ENCODE measurements at regions not wholly inside any gene's neighbourhood (a gene's known extent, or its start where the extent isn't known, plus 50 kb on each side); places are given as distances from the start of the nearest gene placed in this dataset.
"Not testable (repeated sequence)": the region's sequence is repeated elsewhere in the genome, so short reads cannot be mapped to it uniquely, and the experiment has no call there.

DNA sequence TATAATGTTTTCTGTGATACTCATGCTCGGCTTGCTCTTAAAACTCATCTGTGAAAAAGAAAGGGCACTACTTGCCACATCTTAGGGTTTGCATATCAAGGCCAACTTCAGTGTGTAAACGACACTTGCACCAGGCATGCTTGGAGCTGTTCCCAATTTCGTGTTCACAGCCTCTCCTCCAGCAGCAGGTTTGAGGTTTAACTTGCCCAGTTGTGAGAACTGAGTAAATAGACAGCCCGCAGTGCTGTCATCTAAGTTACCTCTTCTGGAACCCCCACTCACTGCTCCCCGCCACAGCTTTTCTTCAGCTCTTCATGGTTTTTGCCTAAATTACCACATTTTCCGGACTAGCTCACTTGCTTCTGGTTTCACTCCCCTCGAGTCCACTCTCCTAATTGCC is 595.4 kb downstream of the TTLL7 start:
- not testable (repeated sequence) for H3K27ac ChIP-seq (replicated peaks; ENCODE audit: low read length); H3K79me1 ChIP-seq (ENCODE audit: low read depth, low read length); H4K91ac ChIP-seq (ENCODE audit: low read depth, low read length, poor library complexity); H3K9ac ChIP-seq (ENCODE audit: low read depth, low read length, poor library complexity); H3K36me3 ChIP-seq (replicated peaks in 1 of 2; ENCODE audit: control insufficient read depth in 2 of 2, insufficient read depth in 2 of 2, low read length in 2 of 2); DNase-seq (ENCODE audit: low spot score); H3K4me3 ChIP-seq (ENCODE audit: low read length in 2 of 2); H2BK5ac ChIP-seq (ENCODE audit: low read length); H3K18ac ChIP-seq (ENCODE audit: low read length); H3K23ac ChIP-seq (ENCODE audit: low read depth, low read length, poor library complexity); H3K4me2 ChIP-seq (ENCODE audit: insufficient read depth, low read length, poor library complexity, severe bottlenecking); H3K4me1 ChIP-seq (ENCODE audit: control insufficient read depth in 2 of 2, insufficient read depth in 1 of 2, low read depth in 1 of 2, low read length in 2 of 2); H3K27me3 ChIP-seq (ENCODE audit: control insufficient read depth in 3 of 3, insufficient read depth in 3 of 3, low read depth in 1 of 3, low read length in 3 of 3); H2BK15ac ChIP-seq (ENCODE audit: low read length); H2AK5ac ChIP-seq (ENCODE audit: low read depth, low read length); H2BK12ac ChIP-seq (ENCODE audit: low read length); H3K14ac ChIP-seq (ENCODE audit: low read length); H2AFZ ChIP-seq (ENCODE audit: low read length); H3K9me3 ChIP-seq (replicated peaks in 1 of 2; ENCODE audit: control insufficient read depth in 2 of 2, insufficient read depth in 1 of 2, low read depth in 1 of 2, low read length in 2 of 2); H2BK120ac ChIP-seq (ENCODE audit: low read depth, low read length); H3K4ac ChIP-seq (ENCODE audit: low read length); H4K8ac ChIP-seq (ENCODE audit: low read depth, low read length)
- WGBS, 2 donors (ENCODE audit: extremely low coverage in 2 of 2, insufficient read length in 2 of 2, insufficient replicate concordance in 1 of 2): no CpG with 5 or more reads among the region's 7 CpGs

DNA sequence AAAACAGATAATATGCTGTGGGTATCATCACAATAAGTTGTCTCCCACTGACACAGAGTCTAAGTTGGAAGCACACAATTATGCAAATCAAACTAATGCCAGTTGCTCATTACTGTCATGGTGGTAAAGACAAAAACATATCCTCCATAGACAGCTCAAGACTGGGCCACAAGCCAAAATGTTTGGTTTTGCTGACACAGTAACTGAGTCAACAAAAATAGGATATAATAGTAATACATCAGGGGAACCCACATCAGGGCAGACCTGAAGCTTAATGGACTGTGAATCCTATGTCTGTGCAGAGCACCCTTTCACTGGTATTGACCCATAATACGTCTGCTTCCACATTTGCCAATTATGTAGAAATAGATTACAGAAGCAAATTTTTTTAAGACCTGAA is 597.8 kb downstream of the TTLL7 start:
- H3K23ac ChIP-seq (ENCODE audit: low read depth, low read length, poor library complexity); H3K4ac ChIP-seq (ENCODE audit: low read length); H3K4me1 ChIP-seq (ENCODE audit: control insufficient read depth in 2 of 2, insufficient read depth in 1 of 2, low read depth in 1 of 2, low read length in 2 of 2); H3K18ac ChIP-seq (ENCODE audit: low read length); H2BK120ac ChIP-seq (ENCODE audit: low read depth, low read length); H4K91ac ChIP-seq (ENCODE audit: low read depth, low read length, poor library complexity); H3K27me3 ChIP-seq (ENCODE audit: control insufficient read depth in 3 of 3, insufficient read depth in 3 of 3, low read depth in 1 of 3, low read length in 3 of 3); H2AFZ ChIP-seq (ENCODE audit: low read length); H3K36me3 ChIP-seq (replicated peaks in 1 of 2; ENCODE audit: control insufficient read depth in 2 of 2, insufficient read depth in 2 of 2, low read length in 2 of 2); H2BK15ac ChIP-seq (ENCODE audit: low read length); H2AK5ac ChIP-seq (ENCODE audit: low read depth, low read length); H3K9me3 ChIP-seq (replicated peaks in 1 of 2; ENCODE audit: control insufficient read depth in 2 of 2, insufficient read depth in 1 of 2, low read depth in 1 of 2, low read length in 2 of 2); DNase-seq (ENCODE audit: low spot score); H3K9ac ChIP-seq (ENCODE audit: low read depth, low read length, poor library complexity); H2BK12ac ChIP-seq (ENCODE audit: low read length); H4K8ac ChIP-seq (ENCODE audit: low read depth, low read length); H3K27ac ChIP-seq (replicated peaks; ENCODE audit: low read length); H3K4me3 ChIP-seq (ENCODE audit: low read length in 2 of 2); H3K4me2 ChIP-seq (ENCODE audit: insufficient read depth, low read length, poor library complexity, severe bottlenecking); H3K14ac ChIP-seq (ENCODE audit: low read length); H3K79me1 ChIP-seq (ENCODE audit: low read depth, low read length); H2BK5ac ChIP-seq (ENCODE audit: low read length): not testable (repeated sequence)
- WGBS, 2 donors (ENCODE audit: extremely low coverage in 2 of 2, insufficient read length in 2 of 2, insufficient replicate concordance in 1 of 2): no CpG with 5 or more reads among the region's 1 CpG

DNA sequence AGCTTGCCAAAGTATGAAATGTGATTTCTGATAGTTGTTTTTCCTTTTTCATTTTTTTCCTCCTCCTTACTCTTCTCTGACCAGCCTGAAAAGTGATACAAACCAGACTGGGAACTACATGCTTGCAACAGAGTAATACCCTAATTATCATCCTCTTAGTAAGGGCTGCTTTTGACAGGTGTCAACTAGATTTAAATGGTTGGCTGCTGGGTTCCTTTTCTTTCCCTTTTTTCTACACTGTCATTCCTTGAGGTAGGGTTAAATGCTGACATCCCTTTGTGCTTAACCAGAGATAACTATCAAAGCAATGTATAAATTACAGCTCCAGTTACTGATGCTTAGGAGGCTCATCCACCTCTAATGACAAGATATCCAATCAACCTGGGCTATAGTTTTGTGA is 598.8 kb downstream of the TTLL7 start:
- H3K79me1 ChIP-seq (ENCODE audit: low read depth, low read length); H2BK15ac ChIP-seq (ENCODE audit: low read length); H2AK5ac ChIP-seq (ENCODE audit: low read depth, low read length); DNase-seq (ENCODE audit: low spot score); H3K4ac ChIP-seq (ENCODE audit: low read length); H3K36me3 ChIP-seq (replicated peaks in 1 of 2; ENCODE audit: control insufficient read depth in 2 of 2, insufficient read depth in 2 of 2, low read length in 2 of 2); H2BK120ac ChIP-seq (ENCODE audit: low read depth, low read length); H3K23ac ChIP-seq (ENCODE audit: low read depth, low read length, poor library complexity); H3K27ac ChIP-seq (replicated peaks; ENCODE audit: low read length); H3K4me1 ChIP-seq (ENCODE audit: control insufficient read depth in 2 of 2, insufficient read depth in 1 of 2, low read depth in 1 of 2, low read length in 2 of 2); H4K91ac ChIP-seq (ENCODE audit: low read depth, low read length, poor library complexity); H3K9ac ChIP-seq (ENCODE audit: low read depth, low read length, poor library complexity); H2BK12ac ChIP-seq (ENCODE audit: low read length); H3K9me3 ChIP-seq (replicated peaks in 1 of 2; ENCODE audit: control insufficient read depth in 2 of 2, insufficient read depth in 1 of 2, low read depth in 1 of 2, low read length in 2 of 2); H3K27me3 ChIP-seq (ENCODE audit: control insufficient read depth in 3 of 3, insufficient read depth in 3 of 3, low read depth in 1 of 3, low read length in 3 of 3); H3K14ac ChIP-seq (ENCODE audit: low read length); H2BK5ac ChIP-seq (ENCODE audit: low read length); H3K4me3 ChIP-seq (ENCODE audit: low read length in 2 of 2); H2AFZ ChIP-seq (ENCODE audit: low read length); H3K18ac ChIP-seq (ENCODE audit: low read length); H4K8ac ChIP-seq (ENCODE audit: low read depth, low read length); H3K4me2 ChIP-seq (ENCODE audit: insufficient read depth, low read length, poor library complexity, severe bottlenecking): not testable (repeated sequence)

DNA sequence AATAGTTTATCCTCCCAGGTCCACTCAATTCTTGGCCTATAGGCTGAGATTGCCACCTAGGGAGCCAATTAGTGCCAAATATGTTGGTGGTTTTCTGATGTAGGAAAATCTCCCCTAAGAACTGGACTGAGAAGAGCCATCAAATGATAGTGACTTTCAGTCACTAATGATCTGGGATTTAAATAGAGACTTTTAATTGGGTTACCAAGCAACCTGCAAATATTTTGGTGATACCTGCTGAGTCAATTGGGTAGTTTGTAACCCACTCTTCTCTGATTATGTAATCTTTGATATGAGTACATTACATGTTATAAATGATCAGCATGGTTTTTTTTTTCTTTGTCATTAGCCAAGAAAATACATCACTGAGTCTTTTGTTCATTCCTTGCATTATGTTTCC is 600.8 kb downstream of the TTLL7 start:
- H3K27ac ChIP-seq (replicated peaks; ENCODE audit: low read length); H2BK12ac ChIP-seq (ENCODE audit: low read length); H3K4me1 ChIP-seq (ENCODE audit: control insufficient read depth in 2 of 2, insufficient read depth in 1 of 2, low read depth in 1 of 2, low read length in 2 of 2); H4K8ac ChIP-seq (ENCODE audit: low read depth, low read length); H3K18ac ChIP-seq (ENCODE audit: low read length); H3K9me3 ChIP-seq (replicated peaks in 1 of 2; ENCODE audit: control insufficient read depth in 2 of 2, insufficient read depth in 1 of 2, low read depth in 1 of 2, low read length in 2 of 2); H4K91ac ChIP-seq (ENCODE audit: low read depth, low read length, poor library complexity); H3K14ac ChIP-seq (ENCODE audit: low read length); H2AFZ ChIP-seq (ENCODE audit: low read length); H2BK120ac ChIP-seq (ENCODE audit: low read depth, low read length); H3K36me3 ChIP-seq (replicated peaks in 1 of 2; ENCODE audit: control insufficient read depth in 2 of 2, insufficient read depth in 2 of 2, low read length in 2 of 2); DNase-seq (ENCODE audit: low spot score); H3K23ac ChIP-seq (ENCODE audit: low read depth, low read length, poor library complexity); H2BK5ac ChIP-seq (ENCODE audit: low read length); H2BK15ac ChIP-seq (ENCODE audit: low read length); H3K79me1 ChIP-seq (ENCODE audit: low read depth, low read length); H2AK5ac ChIP-seq (ENCODE audit: low read depth, low read length); H3K9ac ChIP-seq (ENCODE audit: low read depth, low read length, poor library complexity); H3K4me2 ChIP-seq (ENCODE audit: insufficient read depth, low read length, poor library complexity, severe bottlenecking); H3K4ac ChIP-seq (ENCODE audit: low read length); H3K27me3 ChIP-seq (ENCODE audit: control insufficient read depth in 3 of 3, insufficient read depth in 3 of 3, low read depth in 1 of 3, low read length in 3 of 3); H3K4me3 ChIP-seq (ENCODE audit: low read length in 2 of 2): not testable (repeated sequence)
